PC-3 (cell line): ENCODE measurements at regions not wholly inside any gene's neighbourhood (a gene's known extent, or its start where the extent isn't known, plus 50 kb on each side); places are given as distances from the start of the nearest gene placed in this dataset.

Experiments
- ATAC-seq: fragments of 200-7000 bp; cut with Tn5 transposase; 2 replicates; pipeline ENCODE4 v1.9.1; 2020; ENCODE audit warnings: mild to moderate bottlenecking, moderate library complexity
- BruUV-seq: library from RNA; stranded (reverse); fragments of 400-500 nt; replicated peaks from 2 replicates; lab custom pipeline; 2021; lab: Mats Ljungman, UMichigan
- CTCF ChIA-PET: fragments of 300-600 bp; sonication (Branson Sonifier 250); formaldehyde crosslinking; loops from one replicate; lab custom pipeline; 2022; ENCODE audit warnings: antibody characterized with exemption; lab: Charles Lee
- POLR2A ChIA-PET: fragments of 300-600 bp; sonication (Branson Sonifier 250); formaldehyde crosslinking; loops from one replicate; lab custom pipeline; 2022; ENCODE audit warnings: antibody characterized with exemption; ENCODE audit not compliant: unreplicated experiment; lab: Charles Lee
- DNase-seq: peaks from one replicate; pipeline ENCODE4 v3.0.0-alpha.2; 2015
- H2AFZ ChIP-seq: fragments of 300-600 bp; sonication (generic); 2 replicates; pipeline ENCODE4 v1.6.0; 2016; ENCODE audit warnings: antibody characterized with exemption, low read length
- H3F3A ChIP-seq: fragments of 300-600 bp; sonication (generic); one replicate; pipeline ENCODE4 v1.6.0; 2017; ENCODE audit warnings: antibody characterized with exemption, low read length, control low read depth, mild to moderate bottlenecking; ENCODE audit not compliant: unreplicated experiment
- H3K27ac ChIP-seq: fragments of 300-600 bp; sonication (generic); 2 replicates; pipeline ENCODE4 v1.5.1; 2016; ENCODE audit warnings: mild to moderate bottlenecking, low read length
- H3K27me3 ChIP-seq: fragments of 300-600 bp; sonication (generic); 2 replicates; pipeline ENCODE4 v1.6.1; 2016; ENCODE audit warnings: low read length, mixed read lengths
- H3K36me3 ChIP-seq: fragments of 300-600 bp; sonication (generic); 2 replicates; pipeline ENCODE4 v1.6.1; 2016; ENCODE audit warnings: low read depth, mixed run types, low read length, mixed read lengths
- H3K4me1 ChIP-seq: fragments of 300-600 bp; sonication (generic); 2 replicates; pipeline ENCODE4 v1.5.1; 2016; ENCODE audit warnings: low read length; ENCODE audit not compliant: insufficient read depth
- H3K4me2 ChIP-seq: fragments of 300-600 bp; sonication (generic); 2 replicates; pipeline ENCODE4 v1.6.0; 2016; ENCODE audit warnings: low read length
- H3K4me3 ChIP-seq: fragments of 300-600 bp; sonication (generic); 2 replicates; pipeline ENCODE4 v1.5.1; 2016; ENCODE audit warnings: mild to moderate bottlenecking, low read length, mixed read lengths
- H3K79me2 ChIP-seq: fragments of 300-600 bp; sonication (generic); 2 replicates; pipeline ENCODE4 v1.6.1; 2017; ENCODE audit warnings: low read length, mixed read lengths
- H3K9ac ChIP-seq: fragments of 300-600 bp; sonication (generic); 2 replicates; pipeline ENCODE4 v1.6.0; 2016; ENCODE audit warnings: mild to moderate bottlenecking, low read length
- H3K9me2 ChIP-seq: fragments of 300-600 bp; sonication (generic); replicated peaks from 2 replicates; pipeline ENCODE4 v1.6.1; 2016; ENCODE audit warnings: mixed run types, low read length, mixed read lengths
- H3K9me3 ChIP-seq: fragments of 300-600 bp; sonication (generic); 2 replicates; pipeline ENCODE4 v1.6.1; 2016; ENCODE audit warnings: low read length, mixed read lengths
- H4K20me1 ChIP-seq: fragments of 300-600 bp; sonication (generic); 2 replicates; pipeline ENCODE4 v1.6.1; 2016; ENCODE audit warnings: low read length, mixed read lengths
- EZH2 ChIP-seq: fragments of 300-600 bp; sonication (generic); IDR thresholded peaks from one replicate; pipeline ENCODE4 v1.6.1; 2017; ENCODE audit warnings: antibody characterized with exemption, mild to moderate bottlenecking, low read length; ENCODE audit not compliant: unreplicated experiment
- EZH2phosphoT487 ChIP-seq: fragments of 300-600 bp; sonication (generic); IDR thresholded peaks from 2 replicates; pipeline ENCODE4 v1.6.1; 2018; ENCODE audit warnings: mild to moderate bottlenecking, antibody characterized with exemption, low read length, borderline replicate concordance
- intact Hi-C: fragments of 100-400 bp; cut with micrococcal nuclease; formaldehyde crosslinking; loops from 2 replicates; pipeline ENCODE4 v1.9.0; 2023
- TF ChIP-seq, protein P1 (sequence below): fragments of 300-600 bp; sonication (generic); conservative IDR thresholded peaks from 2 replicates; pipeline ENCODE4 v1.5.1; 2017; ENCODE audit warnings: antibody characterized with exemption, low read depth, mild to moderate bottlenecking, low read length

DNA sequence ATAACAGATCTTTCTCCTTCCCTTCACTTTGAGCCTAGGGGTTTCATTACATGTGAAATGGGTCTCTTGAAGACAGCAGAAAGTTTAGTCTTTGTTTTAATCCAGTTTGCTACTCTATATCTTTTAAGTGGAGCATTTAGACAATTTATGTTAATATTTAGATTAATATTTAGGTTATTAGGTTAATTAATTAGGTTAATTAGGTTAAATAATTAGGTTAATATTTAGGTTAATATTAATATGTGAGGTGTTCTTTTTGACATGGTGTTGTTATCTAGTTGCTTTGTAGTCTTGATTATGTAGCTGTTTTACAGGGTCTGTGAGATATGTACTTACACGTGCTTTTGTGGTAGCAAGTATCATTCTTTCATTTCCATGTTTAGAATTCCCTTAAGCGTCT is 312.9 kb downstream of the NEK10 start:
- TF ChIP-seq EZH2phosphoT487 (no peak), EZH2 (no peak)
- TF ChIP-seq, protein P1, sequence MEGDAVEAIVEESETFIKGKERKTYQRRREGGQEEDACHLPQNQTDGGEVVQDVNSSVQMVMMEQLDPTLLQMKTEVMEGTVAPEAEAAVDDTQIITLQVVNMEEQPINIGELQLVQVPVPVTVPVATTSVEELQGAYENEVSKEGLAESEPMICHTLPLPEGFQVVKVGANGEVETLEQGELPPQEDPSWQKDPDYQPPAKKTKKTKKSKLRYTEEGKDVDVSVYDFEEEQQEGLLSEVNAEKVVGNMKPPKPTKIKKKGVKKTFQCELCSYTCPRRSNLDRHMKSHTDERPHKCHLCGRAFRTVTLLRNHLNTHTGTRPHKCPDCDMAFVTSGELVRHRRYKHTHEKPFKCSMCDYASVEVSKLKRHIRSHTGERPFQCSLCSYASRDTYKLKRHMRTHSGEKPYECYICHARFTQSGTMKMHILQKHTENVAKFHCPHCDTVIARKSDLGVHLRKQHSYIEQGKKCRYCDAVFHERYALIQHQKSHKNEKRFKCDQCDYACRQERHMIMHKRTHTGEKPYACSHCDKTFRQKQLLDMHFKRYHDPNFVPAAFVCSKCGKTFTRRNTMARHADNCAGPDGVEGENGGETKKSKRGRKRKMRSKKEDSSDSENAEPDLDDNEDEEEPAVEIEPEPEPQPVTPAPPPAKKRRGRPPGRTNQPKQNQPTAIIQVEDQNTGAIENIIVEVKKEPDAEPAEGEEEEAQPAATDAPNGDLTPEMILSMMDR: no peak

DNA sequence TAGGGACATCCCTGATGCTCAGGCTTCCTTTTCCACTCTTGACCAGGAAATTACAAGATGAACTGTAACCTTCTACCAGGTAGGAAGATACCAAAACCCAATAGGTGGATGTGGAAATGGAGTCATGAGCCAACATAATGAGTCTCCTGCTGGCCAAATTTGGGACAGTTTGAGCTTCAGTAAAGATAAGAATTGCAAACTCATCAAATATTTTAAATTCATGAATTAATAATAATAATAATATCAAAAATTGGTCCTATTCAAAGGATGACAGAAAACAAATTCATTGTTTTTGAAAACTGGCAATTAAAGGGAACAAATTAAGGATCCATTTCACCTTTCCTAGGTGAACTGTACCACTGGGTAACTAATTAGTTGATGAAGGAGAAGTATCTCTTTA is 309.7 kb downstream of the NEK10 start:
- no peaks in the 10 kb centered on the region for H3K27me3 ChIP-seq

More for the DNA sequence above, 312.9 kb downstream of the NEK10 start:
- Histone ChIP-seq H3K4me2 (no peak overlapping the region), H4K20me1 (no peaks in the 10 kb centered on the region), H3K9me2 (no peaks in the 10 kb centered on the region), H3F3A (no peaks in the 10 kb centered on the region), H3K9me3 (peaks cover 5% of the 10 kb centered on the region; the same call in 1 of the 2 replicates), H3K36me3 (no peaks in the 10 kb centered on the region), H3K27ac (no peak overlapping the region), H3K79me2 (no peaks in the 10 kb centered on the region), H2AFZ (no peak overlapping the region), H3K9ac (no peak overlapping the region), H3K4me3 (no peak overlapping the region), H3K4me1 (no peaks in the 10 kb centered on the region), H3K27me3 (no peaks in the 10 kb centered on the region)
- ChIA-PET CTCF (no interaction called here), POLR2A (no interaction called here)
- ATAC-seq (no peak), DNase-seq (no peak)
- no TSS peak for BruUV-seq
- intact Hi-C loops: no loop called here

More for the DNA sequence above, 309.7 kb downstream of the NEK10 start:
- H3K27ac ChIP-seq: no peak overlapping the region
- intact Hi-C loops: no loop called here
- no peaks in the 10 kb centered on the region for H4K20me1 ChIP-seq
- DNase-seq (no peak), ATAC-seq (no peak)
- no peaks in the 10 kb centered on the region for H3F3A ChIP-seq
- BruUV-seq: no TSS peak
- no peaks in the 10 kb centered on the region for H3K4me1 ChIP-seq
- no peaks in the 10 kb centered on the region for H3K36me3 ChIP-seq
- no peak overlapping the region for H2AFZ ChIP-seq
- ChIA-PET POLR2A (no interaction called here), CTCF (no interaction called here)
- no peaks in the 10 kb centered on the region for H3K79me2 ChIP-seq
- TF ChIP-seq, protein P1: no peak
- TF ChIP-seq EZH2 (no peak), EZH2phosphoT487 (no peak)
- no peaks in the 10 kb centered on the region for H3K9me2 ChIP-seq
- H3K4me2 ChIP-seq: no peak overlapping the region
- H3K9ac ChIP-seq: no peak overlapping the region
- H3K4me3 ChIP-seq: no peak overlapping the region
- no peaks in the 10 kb centered on the region for H3K9me3 ChIP-seq
